ENCODE measurements at regions not wholly inside any gene's neighbourhood (a gene's known extent, or its start where the extent isn't known, plus 50 kb on each side); places are given as distances from the start of the nearest gene placed in this dataset.

DNA sequence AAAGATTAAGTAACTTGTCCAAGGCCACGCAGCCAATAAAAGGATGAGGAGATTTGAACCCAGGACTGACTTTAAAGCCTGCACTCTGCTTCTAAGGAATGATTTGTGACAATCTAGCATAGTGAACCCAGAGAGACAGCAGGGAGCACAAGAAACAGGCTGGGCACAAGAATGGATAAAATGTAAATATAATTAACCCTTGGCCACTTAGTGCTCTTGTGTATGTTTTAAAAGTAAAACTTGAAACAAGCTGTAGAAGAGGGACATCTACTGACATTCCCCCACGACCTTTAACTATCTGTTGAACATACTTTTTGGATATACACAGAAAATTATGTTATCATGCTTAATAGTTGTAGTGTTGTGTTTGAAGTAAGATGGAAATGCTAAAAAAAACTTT is 141.9 kb upstream of the PMFBP1 start:
- TF ChIP-seq, protein P1, sequence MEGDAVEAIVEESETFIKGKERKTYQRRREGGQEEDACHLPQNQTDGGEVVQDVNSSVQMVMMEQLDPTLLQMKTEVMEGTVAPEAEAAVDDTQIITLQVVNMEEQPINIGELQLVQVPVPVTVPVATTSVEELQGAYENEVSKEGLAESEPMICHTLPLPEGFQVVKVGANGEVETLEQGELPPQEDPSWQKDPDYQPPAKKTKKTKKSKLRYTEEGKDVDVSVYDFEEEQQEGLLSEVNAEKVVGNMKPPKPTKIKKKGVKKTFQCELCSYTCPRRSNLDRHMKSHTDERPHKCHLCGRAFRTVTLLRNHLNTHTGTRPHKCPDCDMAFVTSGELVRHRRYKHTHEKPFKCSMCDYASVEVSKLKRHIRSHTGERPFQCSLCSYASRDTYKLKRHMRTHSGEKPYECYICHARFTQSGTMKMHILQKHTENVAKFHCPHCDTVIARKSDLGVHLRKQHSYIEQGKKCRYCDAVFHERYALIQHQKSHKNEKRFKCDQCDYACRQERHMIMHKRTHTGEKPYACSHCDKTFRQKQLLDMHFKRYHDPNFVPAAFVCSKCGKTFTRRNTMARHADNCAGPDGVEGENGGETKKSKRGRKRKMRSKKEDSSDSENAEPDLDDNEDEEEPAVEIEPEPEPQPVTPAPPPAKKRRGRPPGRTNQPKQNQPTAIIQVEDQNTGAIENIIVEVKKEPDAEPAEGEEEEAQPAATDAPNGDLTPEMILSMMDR (conservative IDR thresholded peaks at IDR 0.05): no peak
- TF ChIP-seq ZFX (IDR thresholded peaks at IDR 0.05): no peak

Data from C4-2B (cell line).